Stimulated activated CD4-positive, alpha-beta T cell treated with anti-CD3 and anti-CD28 coated beads, TNF-alpha, amount 100 ng/mL, for 4 hours (primary cell): ENCODE measurements at regions not wholly inside any gene's neighbourhood (a gene's known extent, or its start where the extent isn't known, plus 50 kb on each side); places are given as distances from the start of the nearest gene placed in this dataset.
"Not testable (repeated sequence)": the region's sequence is repeated elsewhere in the genome, so short reads cannot be mapped to it uniquely, and the experiment has no call there.

ENCODE experiments used
- DNase-seq, 3 experiments: peaks; one replicate each; pipeline ENCODE4 v3.0.0-alpha.2; 2020; ENCODE audit warnings: low read depth in 3 of 3

- not testable (repeated sequence) for DNase-seq
Observed at GRCh38 chr2:71958426-71958825, 189.2 kb downstream of the CYP26B1 start.

- DNase-seq = no peak
Observed at GRCh38 chr2:71952572-71953188, 195.0 kb downstream of the CYP26B1 start.

GRCh38 chr2:71951718-71952404 lies 195.8 kb downstream of the CYP26B1 start:
- no peak for DNase-seq

- no peak for DNase-seq
Observed at GRCh38 chr2:71951083-71951468, 196.6 kb downstream of the CYP26B1 start.

GRCh38 chr2:71950256-71951082 lies 197.2 kb downstream of the CYP26B1 start:
- DNase-seq = no peak

- DNase-seq = no peak
Observed at GRCh38 chr2:71949537-71949798, 198.2 kb downstream of the CYP26B1 start.

GRCh38 chr2:71948781-71949536 lies 198.7 kb downstream of the CYP26B1 start:
- DNase-seq = no peak

- DNase-seq = no peak
Observed at GRCh38 chr2:71947809-71948208, 199.9 kb downstream of the CYP26B1 start.

GRCh38 chr2:71945603-71945959 lies 202.1 kb downstream of the CYP26B1 start:
- DNase-seq = no peak

GRCh38 chr2:71944806-71945602 lies 202.7 kb downstream of the CYP26B1 start:
- DNase-seq = no peak

- DNase-seq = no peak
Observed at GRCh38 chr2:71944183-71944550, 203.5 kb downstream of the CYP26B1 start.

- DNase-seq = no peak
Observed at GRCh38 chr2:71943238-71944182, 204.2 kb downstream of the CYP26B1 start.

- no peak for DNase-seq
Observed at GRCh38 chr2:71941726-71942525, 205.7 kb downstream of the CYP26B1 start.

- no peak for DNase-seq
Observed at GRCh38 chr2:71940695-71941094, 207.0 kb downstream of the CYP26B1 start.

- DNase-seq = no peak
Observed at GRCh38 chr2:71939588-71940535, 207.8 kb downstream of the CYP26B1 start.

- DNase-seq = no peak
Observed at GRCh38 chr2:71938659-71939587, 208.7 kb downstream of the CYP26B1 start.

GRCh38 chr2:71938108-71938507 lies 209.6 kb downstream of the CYP26B1 start:
- DNase-seq = no peak
